HUDEP-2 (cell line): ENCODE measurements at regions not wholly inside any gene's neighbourhood (a gene's known extent, or its start where the extent isn't known, plus 50 kb on each side); places are given as distances from the start of the nearest gene placed in this dataset.

Source experiments
- DNase-seq, 76 experiments: peaks; one replicate each; lab custom pipeline; 2025; ENCODE audit not compliant: unreplicated experiment in 76 of 76; lab: John Stamatoyannopoulos, UW

- DNase-seq, result no peak
These were observed 166.6 kb downstream of the KITLG start for GRCh38 chr12:88413646-88414045.

GRCh38 chr12:88416155-88416554 is 164.1 kb downstream of the KITLG start:
- DNase-seq, result no peak

GRCh38 chr12:88416786-88417185 is 163.5 kb downstream of the KITLG start:
- no peak for DNase-seq

GRCh38 chr12:88417531-88417930 is 162.7 kb downstream of the KITLG start:
- no peak for DNase-seq

- DNase-seq, result no peak
These were observed 161.3 kb downstream of the KITLG start for GRCh38 chr12:88418856-88419497.

GRCh38 chr12:88419794-88420193 is 160.5 kb downstream of the KITLG start:
- DNase-seq, result no peak

GRCh38 chr12:88420457-88420856 is 159.8 kb downstream of the KITLG start:
- no peak for DNase-seq

GRCh38 chr12:88424791-88425730 is 155.2 kb downstream of the KITLG start:
- DNase-seq, result no peak

GRCh38 chr12:88428350-88428749 is 151.9 kb downstream of the KITLG start:
- no peak for DNase-seq

GRCh38 chr12:88431246-88431645 is 149.0 kb downstream of the KITLG start:
- DNase-seq, result no peak

- DNase-seq, result no peak
These were observed 147.5 kb downstream of the KITLG start for GRCh38 chr12:88432531-88433490.

GRCh38 chr12:88433997-88434703 is 146.1 kb downstream of the KITLG start:
- DNase-seq, result peak in 5 of 76 experiments; percentile 9 to 35 (median 13)

GRCh38 chr12:88435334-88436076 is 144.8 kb downstream of the KITLG start:
- DNase-seq, result no peak

- peak in 7 of 76 experiments; percentile 8 to 36 (median 13) for DNase-seq
These were observed 143.0 kb downstream of the KITLG start for GRCh38 chr12:88437226-88437625.
